Small intestine (tissue), 7 donors: ENCODE measurements at regions not wholly inside any gene's neighbourhood (a gene's known extent, or its start where the extent isn't known, plus 50 kb on each side); places are given as distances from the start of the nearest gene placed in this dataset.

Experiments
- DNase-seq, 2 donors: peaks; one replicate each; pipeline versions ENCODE4 v3.0.0 to v3.0.0-alpha.2; 2013
- FAIRE-seq: peaks from 2 replicates; lab custom pipeline; 2012; peaks lifted over from hg19 to GRCh38; lab: Jason Lieb, UNC
- H3K27ac ChIP-seq, 3 donors: one replicate each; pipeline ENCODE4 v1.5.1; 2013; ENCODE audit warnings: low read length in 2 of 3, mild to moderate bottlenecking in 2 of 3, control low read depth in 1 of 3, inconsistent platforms in 1 of 3, low read depth in 1 of 3, moderate library complexity in 1 of 3
- H3K27me3 ChIP-seq, 3 donors: one replicate each; pipeline ENCODE4 v1.6.1; 2013; ENCODE audit warnings: low read length in 3 of 3, inconsistent platforms in 1 of 3; ENCODE audit not compliant: control insufficient read depth in 3 of 3, insufficient read depth in 3 of 3
- H3K36me3 ChIP-seq, 3 donors: one replicate each; pipeline ENCODE4 v1.6.1; 2013; ENCODE audit warnings: low read length in 3 of 3, inconsistent platforms in 1 of 3, low read depth in 1 of 3, mild to moderate bottlenecking in 1 of 3, moderate library complexity in 1 of 3; ENCODE audit not compliant: control insufficient read depth in 3 of 3, insufficient read depth in 2 of 3
- H3K4me1 ChIP-seq, 3 donors: one replicate each; pipeline ENCODE4 v1.6.1; 2013; ENCODE audit warnings: low read length in 2 of 3, inconsistent platforms in 1 of 3, low read depth in 1 of 3, mild to moderate bottlenecking in 1 of 3, moderate library complexity in 1 of 3; ENCODE audit not compliant: control insufficient read depth in 3 of 3, insufficient read depth in 2 of 3
- H3K4me3 ChIP-seq, 3 donors: one replicate each; pipeline ENCODE4 v1.5.1; 2013; ENCODE audit warnings: low read length in 3 of 3, control low read depth in 1 of 3, inconsistent platforms in 1 of 3, low read depth in 1 of 3, mild to moderate bottlenecking in 1 of 3, moderate library complexity in 1 of 3
- H3K9me3 ChIP-seq, 2 donors: one replicate each; pipeline ENCODE4 v1.6.1; 2013; ENCODE audit warnings: low read depth in 1 of 2, low read length in 1 of 2; ENCODE audit not compliant: control insufficient read depth in 2 of 2, insufficient read depth in 1 of 2
- WGBS, 3 donors: extraction: QIAGEN DNeasy Blood & Tissue Kit; methylation state at CpG; one replicate each; pipeline ENCODE4 v1.1.7; 2013; 5-methylcytosine and 5-hydroxymethylcytosine counted together
- donor health status: healthy with polysubstance abuse.
- donor health status: control.
- donor health status: control.
- donor health status: Bipolar disorder and iron deficiency.
- donor health status: healthy.

DNA sequence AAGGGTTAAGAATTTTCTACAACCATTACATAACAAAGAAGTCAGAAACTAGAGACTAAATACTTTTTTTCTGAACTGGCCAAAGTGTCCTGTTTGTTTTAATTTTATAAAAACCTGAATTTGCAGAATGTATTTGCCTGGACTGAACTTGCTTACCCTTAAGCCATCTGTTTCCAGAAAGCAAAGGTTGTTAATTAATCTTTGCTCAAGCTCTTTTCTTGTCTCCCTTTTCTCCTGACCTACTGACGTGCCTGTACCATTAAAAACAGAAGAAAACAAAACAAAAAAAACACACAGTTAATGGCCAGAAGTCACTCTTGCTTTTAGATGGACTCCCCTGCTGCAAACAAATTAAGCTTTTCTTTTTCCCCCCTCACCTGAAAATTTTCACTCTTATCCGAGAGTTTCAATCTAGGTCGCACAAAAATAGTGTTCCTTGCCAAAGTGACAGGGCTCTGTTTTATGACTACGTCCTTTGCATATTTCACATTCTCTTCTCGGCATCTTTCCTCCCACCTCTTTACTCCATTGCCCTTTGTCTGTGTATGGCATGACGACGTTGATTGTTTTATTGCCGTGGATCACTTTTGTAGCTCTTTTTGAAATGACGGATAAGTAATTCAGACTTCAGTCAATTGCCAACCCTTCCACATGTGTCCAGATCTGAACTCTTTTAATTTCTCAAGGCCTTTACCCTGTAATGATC is 333.8 kb upstream of the GRIN3A start:
- Histone ChIP-seq H3K9me3 (no peaks in the 10 kb centered on the region), H3K36me3 (no peaks in the 10 kb centered on the region), H3K4me3 (no peak overlapping the region), H3K27ac (no peak overlapping the region), H3K27me3 (no peaks in the 10 kb centered on the region), H3K4me1 (no peaks in the 10 kb centered on the region)
- FAIRE-seq (no peak), DNase-seq (peak; percentile 4 to 7)
- WGBS, 3 donors = 9 to 58% (median 28%) methylated on average over 9 of the region's 9 CpGs

DNA sequence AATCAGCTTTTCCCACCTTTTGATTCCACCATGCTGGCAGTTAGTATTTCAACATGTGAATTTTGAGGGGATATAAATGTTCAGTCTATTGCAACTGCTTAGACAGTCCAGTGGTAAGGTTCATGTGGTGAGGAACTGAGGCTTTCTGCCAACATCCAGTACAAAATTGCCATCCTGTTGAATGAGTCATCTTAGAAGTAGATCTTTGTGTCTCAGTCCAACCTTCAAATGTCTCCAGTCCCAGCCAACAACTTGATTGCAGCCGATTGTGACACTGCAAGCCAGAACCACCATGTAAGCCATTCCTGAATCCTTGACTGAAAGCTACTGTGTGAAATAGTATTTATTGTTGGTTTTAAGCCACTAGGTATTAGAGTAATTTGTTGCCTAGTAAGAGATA is 331.5 kb upstream of the GRIN3A start:
- no peaks in the 10 kb centered on the region for H3K4me1 ChIP-seq
- no peak overlapping the region for H3K4me3 ChIP-seq
- DNase-seq (no peak), FAIRE-seq (no peak)
- no peaks in the 10 kb centered on the region for H3K9me3 ChIP-seq
- no peaks in the 10 kb centered on the region for H3K27me3 ChIP-seq
- no peak overlapping the region for H3K27ac ChIP-seq
- no peaks in the 10 kb centered on the region for H3K36me3 ChIP-seq
- WGBS, 3 donors = 22 to 79% (median 49%) methylated on average over 1 of the region's 1 CpG

DNA sequence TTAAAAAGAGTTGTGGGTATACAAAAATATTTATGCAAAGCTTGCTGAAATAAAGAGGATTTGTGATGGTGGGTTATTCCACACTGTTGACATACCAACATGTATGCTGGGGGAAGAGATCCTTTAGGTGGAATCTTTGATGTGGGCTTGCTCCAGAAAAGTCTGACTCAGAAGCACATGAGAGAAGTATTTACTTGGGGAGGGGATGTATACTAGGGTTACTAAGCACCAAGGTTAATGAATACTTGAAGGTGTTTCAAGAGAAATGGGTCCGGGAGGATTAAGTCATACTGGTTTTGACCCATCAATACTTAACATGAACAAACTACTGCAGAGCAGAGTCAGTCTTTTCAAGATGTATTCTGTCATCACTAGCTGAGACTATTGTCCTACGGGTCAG is 316.4 kb upstream of the GRIN3A start:
- Histone ChIP-seq H3K36me3 (no peaks in the 10 kb centered on the region), H3K4me3 (no peak overlapping the region), H3K4me1 (no peaks in the 10 kb centered on the region), H3K27ac (no peak overlapping the region), H3K27me3 (no peaks in the 10 kb centered on the region), H3K9me3 (no peaks in the 10 kb centered on the region)
- no peak for FAIRE-seq
- 70 to 77% (median 74%) methylated on average over 2 of the region's 2 CpGs for WGBS, 3 donors
- DNase-seq = no peak

DNA sequence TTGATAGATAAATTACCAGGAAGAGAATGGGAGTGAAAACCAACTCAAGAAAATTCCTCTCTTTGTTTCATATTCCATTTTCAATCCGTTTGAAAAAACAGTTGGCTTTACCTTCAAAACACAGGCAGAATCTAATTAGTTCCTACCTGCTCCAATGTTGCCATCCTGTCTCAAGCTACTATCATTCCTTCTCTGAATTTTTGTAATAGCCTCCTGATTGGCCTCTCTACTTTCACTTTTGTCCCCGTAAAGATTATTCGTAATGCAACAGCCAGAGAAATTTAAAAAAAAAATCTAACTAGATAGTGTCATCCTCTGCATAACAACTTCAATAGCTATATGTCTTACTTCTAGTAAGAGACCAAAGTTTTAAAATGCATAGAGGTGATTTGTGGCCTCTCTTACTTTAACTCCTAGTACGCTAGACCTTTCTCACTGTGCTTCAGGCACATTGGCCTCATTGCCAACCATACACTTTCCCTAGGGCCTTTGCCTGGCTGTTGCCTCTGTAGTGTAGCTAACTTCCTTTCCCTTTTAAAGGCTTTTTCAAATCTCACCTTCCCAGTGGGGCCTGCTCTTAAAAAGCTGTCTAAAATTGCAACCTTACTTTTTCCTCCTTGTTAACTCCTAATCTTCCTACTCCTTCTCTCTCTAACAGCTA is 311.3 kb upstream of the GRIN3A start:
- DNase-seq (no peak), FAIRE-seq (no peak)
- Histone ChIP-seq H3K4me3 (no peak overlapping the region), H3K36me3 (no peaks in the 10 kb centered on the region), H3K4me1 (no peaks in the 10 kb centered on the region), H3K9me3 (no peaks in the 10 kb centered on the region), H3K27ac (no peak overlapping the region), H3K27me3 (no peaks in the 10 kb centered on the region)
- WGBS, 3 donors = 49 to 67% (median 58%) methylated on average over 4 of the region's 4 CpGs

DNA sequence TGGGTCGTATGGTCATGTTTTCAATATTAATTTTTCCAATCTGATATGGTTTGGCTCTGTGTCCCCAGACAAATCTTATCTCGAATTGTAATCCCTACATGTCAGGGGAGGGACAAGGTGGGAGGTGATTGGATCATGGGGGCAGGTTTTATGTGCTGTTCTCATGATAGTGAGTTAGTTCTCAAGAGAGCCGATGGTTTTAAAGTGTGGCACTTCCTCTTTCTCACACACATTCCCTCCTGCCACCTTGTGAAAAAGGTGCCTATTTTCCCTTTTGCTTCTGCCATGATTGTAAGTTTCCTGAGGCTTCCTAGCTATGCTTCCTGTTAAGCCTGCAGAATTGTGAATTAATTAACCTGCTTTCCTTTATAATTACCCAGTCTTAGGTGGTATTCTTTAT is 309.1 kb upstream of the GRIN3A start:
- Histone ChIP-seq H3K27ac (no peak overlapping the region), H3K27me3 (no peaks in the 10 kb centered on the region), H3K9me3 (no peaks in the 10 kb centered on the region), H3K4me1 (no peaks in the 10 kb centered on the region), H3K4me3 (no peak overlapping the region), H3K36me3 (no peaks in the 10 kb centered on the region)
- 33 to 55% (median 46%) methylated on average over 3 of the region's 3 CpGs for WGBS, 3 donors
- no peak for DNase-seq
- no peak for FAIRE-seq

DNA sequence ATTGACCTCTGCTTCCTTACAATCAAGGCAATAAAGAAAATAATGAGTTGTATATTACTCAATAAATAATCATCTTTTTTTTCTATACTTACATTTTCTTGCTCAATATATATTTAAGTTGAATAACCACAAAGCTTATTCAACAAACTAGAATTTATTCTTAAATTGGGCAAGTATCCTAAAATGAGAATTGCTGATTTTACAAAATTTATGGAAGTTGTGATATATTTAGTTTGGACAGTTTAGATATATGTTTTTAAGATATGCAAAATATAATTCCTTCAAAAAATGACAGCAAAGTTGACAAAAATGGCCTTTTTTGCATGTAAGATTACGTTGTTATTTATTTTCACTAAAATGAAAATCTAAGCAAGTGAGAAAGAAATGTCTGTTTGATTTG is 305.7 kb upstream of the GRIN3A start:
- H3K36me3 ChIP-seq = no peaks in the 10 kb centered on the region

DNA sequence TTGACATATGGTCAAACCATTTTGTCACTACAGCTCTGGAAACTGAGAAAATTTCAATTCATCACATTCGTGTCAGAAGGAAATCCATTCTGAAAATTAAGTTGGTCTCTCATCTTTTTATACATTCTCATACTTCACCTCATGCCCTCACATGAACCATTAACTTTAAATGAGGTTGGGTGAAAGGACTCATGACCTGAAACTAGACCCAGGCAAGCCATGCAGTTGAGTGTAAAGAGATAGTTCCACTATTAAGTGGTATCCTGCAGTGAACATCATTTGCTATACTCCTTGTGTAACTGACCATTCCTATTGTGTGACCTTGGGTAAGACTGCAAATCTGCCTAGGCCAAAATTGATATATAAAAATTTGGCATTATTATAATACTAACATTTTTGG is 299.6 kb upstream of the GRIN3A start:
- H3K36me3 ChIP-seq = no peaks in the 10 kb centered on the region
- no peak overlapping the region for H3K4me3 ChIP-seq
- H3K27ac ChIP-seq = no peak overlapping the region
- no peak for FAIRE-seq
- H3K4me1 ChIP-seq = no peaks in the 10 kb centered on the region
- no peak for DNase-seq
- H3K27me3 ChIP-seq = no peaks in the 10 kb centered on the region
- no peaks in the 10 kb centered on the region for H3K9me3 ChIP-seq
- 43 to 59% (median 53%) methylated on average over 1 of the region's 1 CpG for WGBS, 3 donors

More for the DNA sequence above, 305.7 kb upstream of the GRIN3A start:
- H3K9me3 ChIP-seq = no peaks in the 10 kb centered on the region
- no peaks in the 10 kb centered on the region for H3K4me1 ChIP-seq
- H3K27me3 ChIP-seq = no peaks in the 10 kb centered on the region
- peak; percentile 65 for FAIRE-seq
- 62 to 72% (median 68%) methylated on average over 1 of the region's 1 CpG for WGBS, 3 donors
- no peak for DNase-seq
- no peak overlapping the region for H3K27ac ChIP-seq
- H3K4me3 ChIP-seq = no peak overlapping the region

DNA sequence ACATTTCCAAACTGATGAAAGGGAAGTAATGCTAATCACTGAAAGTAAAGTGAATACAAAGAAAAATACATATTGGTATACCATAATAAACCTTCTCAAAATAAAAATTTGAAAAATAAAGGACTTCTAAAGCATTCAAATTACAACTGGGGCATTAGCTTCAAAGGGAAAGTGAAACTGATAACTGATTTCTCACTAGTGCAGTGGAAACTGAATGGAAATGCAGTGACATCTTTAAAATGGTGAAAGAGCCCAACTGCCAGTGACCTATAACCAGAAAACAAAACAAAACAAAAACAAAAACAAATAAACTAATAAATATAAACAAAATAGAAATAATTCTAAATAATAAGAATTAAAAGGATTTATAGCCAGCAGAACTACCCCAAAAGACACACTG is 297.5 kb upstream of the GRIN3A start:
- no peak overlapping the region for H3K27ac ChIP-seq
- H3K9me3 ChIP-seq = no peaks in the 10 kb centered on the region
- H3K36me3 ChIP-seq = no peaks in the 10 kb centered on the region
- H3K4me1 ChIP-seq = no peaks in the 10 kb centered on the region
- no peak for DNase-seq
- no peak overlapping the region for H3K4me3 ChIP-seq
- no peaks in the 10 kb centered on the region for H3K27me3 ChIP-seq
- FAIRE-seq = no peak

DNA sequence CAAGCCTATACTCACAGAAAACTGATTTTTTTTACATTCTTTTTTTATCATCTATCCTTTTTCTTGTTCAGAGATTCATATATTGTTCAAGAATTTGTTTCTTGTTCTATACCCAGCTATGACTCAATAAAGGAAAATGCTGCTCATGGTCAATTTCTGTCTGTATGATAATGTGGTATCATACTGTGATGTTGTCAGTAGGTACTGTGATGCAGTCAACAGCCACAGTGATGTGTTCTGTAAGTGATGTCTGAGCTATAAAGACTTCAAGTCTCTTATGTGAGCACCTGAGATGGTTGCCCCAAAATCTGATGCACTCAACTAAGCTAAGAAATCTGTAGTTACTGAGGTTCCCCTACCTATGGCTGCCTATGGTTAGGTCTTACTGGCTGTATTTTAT is 294.2 kb upstream of the GRIN3A start:
- Histone ChIP-seq H3K27ac (no peak overlapping the region), H3K9me3 (no peaks in the 10 kb centered on the region)
- FAIRE-seq = no peak

More for the DNA sequence above, 294.2 kb upstream of the GRIN3A start:
- Histone ChIP-seq H3K4me1 (no peaks in the 10 kb centered on the region), H3K36me3 (no peaks in the 10 kb centered on the region), H3K27me3 (no peaks in the 10 kb centered on the region), H3K4me3 (no peak overlapping the region)
- no peak for DNase-seq
